ENCODE measurements at regions not wholly inside any gene's neighbourhood (a gene's known extent, or its start where the extent isn't known, plus 50 kb on each side); places are given as distances from the start of the nearest gene placed in this dataset.

DNA sequence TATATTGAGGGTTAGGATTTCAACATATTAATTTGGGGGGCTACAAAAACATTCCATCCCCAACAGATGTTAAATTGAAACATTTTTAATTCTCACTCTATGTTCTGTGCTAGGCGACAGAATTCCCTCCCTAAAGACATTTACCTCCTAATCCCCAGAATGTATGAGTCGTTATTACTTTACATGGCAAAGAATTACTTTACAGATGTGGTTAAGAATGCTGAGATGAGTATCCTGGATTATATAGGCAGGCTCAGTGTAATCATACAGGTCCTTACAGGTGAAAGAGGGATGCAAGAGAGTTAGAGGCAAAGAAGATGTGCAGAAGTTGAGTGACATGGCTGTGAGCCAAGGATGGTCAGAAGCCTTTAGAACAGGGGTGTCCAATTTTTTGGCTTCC lies 974.1 kb upstream of the ACVR2A start:
- no peak overlapping the region for H3K14ac ChIP-seq (ENCODE audit: low read length in 2 of 2)
- WGBS, result 62% methylated on average over 2 of the region's 2 CpGs
- H3K4ac ChIP-seq (ENCODE audit: low read depth in 1 of 2, low read length in 2 of 2), result no peak overlapping the region
- no peak overlapping the region for H3K27ac ChIP-seq (ENCODE audit: low read length, poor library complexity, severe bottlenecking)
- H3K4me3 ChIP-seq (ENCODE audit: insufficient read depth in 1 of 2, low read depth in 1 of 2, low read length in 2 of 2), result no peak overlapping the region
- H2BK120ac ChIP-seq (ENCODE audit: low read depth, low read length), result no peak overlapping the region
- no peak overlapping the region for H3K9ac ChIP-seq (ENCODE audit: low read length)
- no peak overlapping the region for H2AFZ ChIP-seq (ENCODE audit: low read depth, low read length)
- no peak overlapping the region for H3K18ac ChIP-seq (ENCODE audit: low read depth in 1 of 2, low read length in 2 of 2)
- H3K4me2 ChIP-seq (ENCODE audit: low read length, poor library complexity, severe bottlenecking), result no peak overlapping the region
- DNase-seq, result no peak
- H4K8ac ChIP-seq (ENCODE audit: low read length), result no peak overlapping the region
- no peaks in the 10 kb centered on the region for H3K79me1 ChIP-seq (replicated peaks; ENCODE audit: low read length, poor library complexity, severe bottlenecking)
- no peaks in the 10 kb centered on the region for H3K36me3 ChIP-seq (ENCODE audit: control insufficient read depth in 1 of 2, insufficient read depth in 2 of 2, low read depth in 1 of 2, low read length in 2 of 2)
- H3K9me3 ChIP-seq (ENCODE audit: control insufficient read depth, low read length), result no peaks in the 10 kb centered on the region
- H2BK15ac ChIP-seq (ENCODE audit: low read depth, poor library complexity, severe bottlenecking), result no peak overlapping the region
- H2AK5ac ChIP-seq (ENCODE audit: low read length, severe bottlenecking), result no peak overlapping the region
- no peak overlapping the region for H2BK5ac ChIP-seq (ENCODE audit: low read depth, low read length, poor library complexity, severe bottlenecking)
- H4K91ac ChIP-seq (ENCODE audit: low read length), result no peak overlapping the region
- no peak overlapping the region for H2BK12ac ChIP-seq (ENCODE audit: low read length in 2 of 2)
- peaks cover 2% of the 10 kb centered on the region for H3K4me1 ChIP-seq (ENCODE audit: control insufficient read depth, insufficient read depth, low read depth, low read length)
- no peak overlapping the region for H3K23ac ChIP-seq (ENCODE audit: low read length in 2 of 2)
- H3K27me3 ChIP-seq (ENCODE audit: control insufficient read depth in 1 of 2, insufficient read depth in 1 of 2, low read length in 2 of 2), result no peaks in the 10 kb centered on the region

DNA sequence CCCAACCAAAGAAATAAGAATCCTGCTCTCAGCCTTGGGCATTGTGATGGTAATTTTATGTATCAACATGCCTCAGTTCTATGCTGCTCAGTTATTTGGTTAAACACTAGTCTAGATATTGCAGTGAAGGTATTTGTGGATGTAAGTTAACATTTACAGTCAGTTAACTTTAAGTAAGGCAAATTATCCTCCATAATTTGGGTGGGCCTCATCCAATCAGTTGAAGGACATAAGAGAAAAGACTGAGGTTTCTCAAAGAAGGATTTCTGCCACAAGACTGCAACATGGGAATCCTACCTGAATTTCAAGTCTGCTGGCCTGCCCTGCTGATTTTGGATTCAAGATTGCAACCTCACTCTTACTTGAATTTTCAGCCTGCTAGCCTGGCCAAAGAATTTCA lies 975.5 kb upstream of the ACVR2A start:
- no peak overlapping the region for H2BK15ac ChIP-seq (ENCODE audit: low read depth, poor library complexity, severe bottlenecking)

DNA sequence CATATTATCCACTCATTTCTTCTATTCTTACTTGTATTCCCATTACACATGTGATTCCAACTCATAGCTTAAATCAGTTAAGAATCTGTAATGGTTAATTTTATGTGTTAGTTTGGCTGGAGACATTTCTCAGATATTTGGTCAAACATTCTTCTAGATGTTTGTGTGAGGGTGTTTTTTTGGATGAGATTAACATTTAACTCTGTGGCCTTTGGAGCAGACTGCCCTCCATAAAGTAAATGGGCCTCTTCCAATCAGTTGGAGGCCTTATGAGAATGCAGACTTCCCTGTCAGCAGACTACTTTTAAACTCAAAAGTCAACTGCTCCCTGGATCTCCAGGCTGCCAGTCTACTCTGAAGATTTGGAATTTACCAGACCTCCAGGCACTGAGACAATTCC lies 976.8 kb upstream of the ACVR2A start:
- Histone ChIP-seq H2BK12ac (ENCODE audit: low read length in 2 of 2) (no peak overlapping the region), H3K79me1 (replicated peaks; ENCODE audit: low read length, poor library complexity, severe bottlenecking) (no peaks in the 10 kb centered on the region), H3K9ac (ENCODE audit: low read length) (no peak overlapping the region), H4K91ac (ENCODE audit: low read length) (no peak overlapping the region), H3K36me3 (ENCODE audit: control insufficient read depth in 1 of 2, insufficient read depth in 2 of 2, low read depth in 1 of 2, low read length in 2 of 2) (no peaks in the 10 kb centered on the region), H3K4me3 (ENCODE audit: insufficient read depth in 1 of 2, low read depth in 1 of 2, low read length in 2 of 2) (no peak overlapping the region), H3K4me1 (ENCODE audit: control insufficient read depth, insufficient read depth, low read depth, low read length) (peaks cover 2% of the 10 kb centered on the region), H3K9me3 (ENCODE audit: control insufficient read depth, low read length) (no peaks in the 10 kb centered on the region), H3K14ac (ENCODE audit: low read length in 2 of 2) (no peak overlapping the region), H3K23ac (ENCODE audit: low read length in 2 of 2) (no peak overlapping the region), H3K4ac (ENCODE audit: low read depth in 1 of 2, low read length in 2 of 2) (no peak overlapping the region), H3K18ac (ENCODE audit: low read depth in 1 of 2, low read length in 2 of 2) (no peak overlapping the region), H2AFZ (ENCODE audit: low read depth, low read length) (no peak overlapping the region), H2BK5ac (ENCODE audit: low read depth, low read length, poor library complexity, severe bottlenecking) (no peak overlapping the region), H3K4me2 (ENCODE audit: low read length, poor library complexity, severe bottlenecking) (no peak overlapping the region), H3K27me3 (ENCODE audit: control insufficient read depth in 1 of 2, insufficient read depth in 1 of 2, low read length in 2 of 2) (no peaks in the 10 kb centered on the region), H2BK15ac (ENCODE audit: low read depth, poor library complexity, severe bottlenecking) (no peak overlapping the region), H2BK120ac (ENCODE audit: low read depth, low read length) (no peak overlapping the region), H3K27ac (ENCODE audit: low read length, poor library complexity, severe bottlenecking) (peak overlapping the region; percentile 94), H2AK5ac (ENCODE audit: low read length, severe bottlenecking) (no peak overlapping the region), H4K8ac (ENCODE audit: low read length) (no peak overlapping the region)
- DNase-seq, result no peak

More for the DNA sequence above, 975.5 kb upstream of the ACVR2A start:
- Histone ChIP-seq H3K27me3 (ENCODE audit: control insufficient read depth in 1 of 2, insufficient read depth in 1 of 2, low read length in 2 of 2) (no peaks in the 10 kb centered on the region), H3K18ac (ENCODE audit: low read depth in 1 of 2, low read length in 2 of 2) (no peak overlapping the region), H2AK5ac (ENCODE audit: low read length, severe bottlenecking) (no peak overlapping the region), H3K36me3 (ENCODE audit: control insufficient read depth in 1 of 2, insufficient read depth in 2 of 2, low read depth in 1 of 2, low read length in 2 of 2) (no peaks in the 10 kb centered on the region), H3K9ac (ENCODE audit: low read length) (no peak overlapping the region), H4K8ac (ENCODE audit: low read length) (no peak overlapping the region), H4K91ac (ENCODE audit: low read length) (no peak overlapping the region), H3K14ac (ENCODE audit: low read length in 2 of 2) (no peak overlapping the region), H2BK5ac (ENCODE audit: low read depth, low read length, poor library complexity, severe bottlenecking) (no peak overlapping the region), H3K4me3 (ENCODE audit: insufficient read depth in 1 of 2, low read depth in 1 of 2, low read length in 2 of 2) (no peak overlapping the region), H3K23ac (ENCODE audit: low read length in 2 of 2) (no peak overlapping the region), H3K4ac (ENCODE audit: low read depth in 1 of 2, low read length in 2 of 2) (no peak overlapping the region), H3K9me3 (ENCODE audit: control insufficient read depth, low read length) (no peaks in the 10 kb centered on the region), H2AFZ (ENCODE audit: low read depth, low read length) (no peak overlapping the region), H3K4me1 (ENCODE audit: control insufficient read depth, insufficient read depth, low read depth, low read length) (peaks cover 2% of the 10 kb centered on the region), H3K79me1 (replicated peaks; ENCODE audit: low read length, poor library complexity, severe bottlenecking) (no peaks in the 10 kb centered on the region), H3K4me2 (ENCODE audit: low read length, poor library complexity, severe bottlenecking) (no peak overlapping the region), H2BK12ac (ENCODE audit: low read length in 2 of 2) (no peak overlapping the region), H2BK120ac (ENCODE audit: low read depth, low read length) (no peak overlapping the region), H3K27ac (ENCODE audit: low read length, poor library complexity, severe bottlenecking) (no peak overlapping the region)
- DNase-seq, result no peak

DNA sequence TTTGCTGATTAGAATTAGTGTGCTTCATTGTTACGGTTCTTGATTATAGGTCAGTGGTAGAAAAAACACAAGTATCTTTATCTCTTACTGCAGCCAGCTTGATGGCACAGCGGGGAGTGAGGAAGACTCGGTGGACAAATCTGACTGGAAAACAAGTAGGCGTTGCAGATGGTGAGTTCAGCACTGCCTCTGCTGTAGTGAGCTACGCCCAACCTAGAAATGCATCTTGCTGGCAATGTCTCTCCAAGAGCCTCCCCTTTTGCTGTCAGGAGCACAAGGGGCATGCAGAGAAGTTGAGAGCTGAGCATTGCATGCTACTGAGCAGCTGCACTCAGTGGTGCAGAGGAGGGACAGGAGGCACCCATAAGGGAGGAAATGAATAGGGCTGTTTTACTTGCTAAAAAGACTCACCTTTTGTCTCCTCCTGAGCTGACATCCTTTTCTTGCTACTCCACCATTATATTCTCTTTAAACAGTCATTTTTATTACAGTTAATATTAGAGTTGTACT lies 977.3 kb upstream of the ACVR2A start:
- Histone ChIP-seq H4K8ac (ENCODE audit: low read length) (no peak overlapping the region), H3K23ac (ENCODE audit: low read length in 2 of 2) (no peak overlapping the region), H3K18ac (ENCODE audit: low read depth in 1 of 2, low read length in 2 of 2) (no peak overlapping the region), H3K79me1 (replicated peaks; ENCODE audit: low read length, poor library complexity, severe bottlenecking) (no peaks in the 10 kb centered on the region), H3K4me3 (ENCODE audit: insufficient read depth in 1 of 2, low read depth in 1 of 2, low read length in 2 of 2) (no peak overlapping the region), H3K9me3 (ENCODE audit: control insufficient read depth, low read length) (no peaks in the 10 kb centered on the region), H3K9ac (ENCODE audit: low read length) (no peak overlapping the region), H2BK12ac (ENCODE audit: low read length in 2 of 2) (no peak overlapping the region), H2AFZ (ENCODE audit: low read depth, low read length) (no peak overlapping the region), H4K91ac (ENCODE audit: low read length) (no peak overlapping the region), H3K14ac (ENCODE audit: low read length in 2 of 2) (no peak overlapping the region), H3K27ac (ENCODE audit: low read length, poor library complexity, severe bottlenecking) (peak overlapping the region; percentile 88), H3K4me2 (ENCODE audit: low read length, poor library complexity, severe bottlenecking) (no peak overlapping the region), H2BK15ac (ENCODE audit: low read depth, poor library complexity, severe bottlenecking) (no peak overlapping the region), H2BK120ac (ENCODE audit: low read depth, low read length) (no peak overlapping the region), H3K36me3 (ENCODE audit: control insufficient read depth in 1 of 2, insufficient read depth in 2 of 2, low read depth in 1 of 2, low read length in 2 of 2) (no peaks in the 10 kb centered on the region), H2BK5ac (ENCODE audit: low read depth, low read length, poor library complexity, severe bottlenecking) (no peak overlapping the region), H3K4ac (ENCODE audit: low read depth in 1 of 2, low read length in 2 of 2) (no peak overlapping the region), H3K27me3 (ENCODE audit: control insufficient read depth in 1 of 2, insufficient read depth in 1 of 2, low read length in 2 of 2) (no peaks in the 10 kb centered on the region), H3K4me1 (ENCODE audit: control insufficient read depth, insufficient read depth, low read depth, low read length) (peaks cover 2% of the 10 kb centered on the region), H2AK5ac (ENCODE audit: low read length, severe bottlenecking) (no peak overlapping the region)
- no peak for DNase-seq
- WGBS, result 82% methylated on average over 5 of the region's 5 CpGs
